GM12873 (cell line): ENCODE measurements at regions not wholly inside any gene's neighbourhood (a gene's known extent, or its start where the extent isn't known, plus 50 kb on each side); places are given as distances from the start of the nearest gene placed in this dataset.

Experiments used
- CTCF ChIP-seq: IDR thresholded peaks from 2 replicates; pipeline ENCODE4 v1.5.1; 2012; ENCODE audit warnings: low read depth, mild to moderate bottlenecking, moderate library complexity, low read length, control low read depth; ENCODE audit not compliant: insufficient read depth; ENCODE audit errors: missing control alignments

DNA sequence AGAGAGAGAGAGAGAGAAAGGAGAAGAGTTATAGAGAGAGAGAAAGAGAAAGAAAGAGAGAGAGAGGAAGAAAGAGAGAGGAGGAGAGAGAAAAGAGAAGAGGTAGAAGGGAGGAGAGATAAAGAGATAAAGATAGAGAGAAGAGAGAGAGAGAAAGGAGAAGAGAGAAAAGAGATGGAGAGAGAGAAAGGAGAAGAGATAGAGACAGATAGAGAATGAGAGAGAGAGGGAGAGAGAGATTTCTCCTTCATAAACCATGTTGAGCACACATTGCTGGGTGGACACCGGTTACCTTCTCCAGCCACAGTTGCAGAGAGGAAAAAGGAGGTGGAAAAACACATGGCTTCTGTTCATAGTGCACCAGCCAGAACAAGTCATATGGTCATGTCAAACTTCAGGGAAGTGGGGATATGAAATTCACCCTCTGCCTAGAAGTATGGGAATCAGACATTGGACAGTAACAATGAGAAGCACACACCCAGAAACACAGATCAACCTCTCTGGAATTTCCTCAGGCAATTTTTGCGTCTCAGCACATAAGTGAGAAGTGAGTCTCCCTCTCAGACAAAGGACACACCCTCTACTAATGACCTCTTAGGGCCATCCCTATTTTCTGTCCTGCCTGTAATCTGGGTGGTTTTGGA lies 172.5 kb upstream of the SVIL start:
- no peak for TF ChIP-seq CTCF

DNA sequence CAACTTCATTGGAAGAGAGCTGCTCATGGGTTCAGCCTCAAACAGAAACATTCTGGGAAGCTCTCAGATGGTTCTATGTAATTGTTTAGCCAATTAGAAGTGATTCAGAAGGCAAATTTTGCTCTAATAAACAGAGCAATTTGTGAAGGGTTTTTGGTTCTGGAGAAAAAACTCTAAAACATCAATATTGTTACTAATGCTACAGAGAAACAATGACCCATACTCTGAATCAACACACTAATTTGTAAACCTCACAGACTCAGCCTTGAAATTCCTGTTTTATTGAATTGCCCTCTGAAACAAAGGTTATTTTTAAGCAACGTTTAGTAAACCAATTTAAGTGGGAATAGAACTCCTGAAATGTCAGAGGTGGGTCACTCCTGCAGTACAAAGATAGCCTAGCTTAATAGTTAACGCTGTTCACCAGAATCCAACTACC lies 171.6 kb upstream of the SVIL start:
- no peak for TF ChIP-seq CTCF

DNA sequence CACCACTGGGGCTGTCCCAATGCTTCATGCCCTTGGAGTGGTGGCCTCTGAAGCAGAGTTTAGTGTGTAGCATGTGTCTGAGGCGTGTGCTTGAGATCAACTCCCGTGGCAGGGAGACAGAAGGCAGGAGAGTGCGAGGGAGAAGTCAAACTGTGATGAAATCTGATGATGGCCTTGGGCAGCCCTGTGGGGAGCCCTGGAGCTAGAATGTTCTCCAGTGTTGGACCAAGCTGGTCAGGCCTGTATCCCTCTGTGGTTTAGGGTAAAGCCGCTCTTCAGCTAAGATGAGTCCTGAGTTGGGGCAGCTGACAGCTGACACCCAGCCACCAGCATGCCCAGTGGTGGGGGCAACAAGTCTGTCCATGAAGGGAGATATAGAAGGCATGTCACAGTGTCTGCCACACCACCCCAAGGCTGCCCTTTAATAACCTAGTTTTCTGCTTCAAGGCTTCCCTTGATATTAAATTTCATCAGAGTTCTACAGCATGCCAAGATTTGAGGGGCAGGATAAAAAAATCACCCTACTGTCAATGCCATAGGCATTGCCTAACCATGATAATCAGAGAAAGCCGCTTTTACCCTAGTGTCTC lies 170.5 kb upstream of the SVIL start:
- no peak for TF ChIP-seq CTCF

GRCh38 chr10:29804025-29804852 lies 169.5 kb upstream of the SVIL start:
- no peak for TF ChIP-seq CTCF

DNA sequence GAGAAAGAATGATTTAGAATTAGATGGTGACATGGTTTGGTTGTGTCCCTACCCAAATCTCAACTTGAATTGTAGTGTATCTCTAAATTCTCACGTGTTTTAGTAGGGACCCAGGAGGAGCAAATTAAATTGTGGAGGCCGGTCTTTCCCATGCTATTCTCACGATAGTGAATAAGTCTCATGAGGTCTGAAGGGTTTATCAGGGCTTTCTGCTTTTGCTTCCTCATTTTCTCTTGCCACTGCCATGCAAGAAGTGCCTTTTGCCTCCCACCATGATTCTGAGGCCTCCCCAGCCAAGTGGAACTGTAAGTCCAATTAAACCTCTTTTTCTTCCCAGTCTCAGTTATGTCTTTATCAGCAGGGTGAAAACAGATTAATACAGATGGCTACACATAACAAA lies 167.4 kb upstream of the SVIL start:
- TF ChIP-seq CTCF: no peak

- TF ChIP-seq CTCF: no peak
Observed at GRCh38 chr10:29798921-29799690, 164.3 kb upstream of the SVIL start.
